Endothelial cell (in vitro differentiated cells): ENCODE measurements at regions not wholly inside any gene's neighbourhood (a gene's known extent, or its start where the extent isn't known, plus 50 kb on each side); places are given as distances from the start of the nearest gene placed in this dataset.

Source experiments
- DNase-seq: peaks from one replicate; pipeline ENCODE4 v3.0.0; 2021; ENCODE audit warnings: low spot score
- H3K27ac Mint-ChIP-seq: one replicate; pipeline ENCODE4 v1.8.0; 2021; ENCODE audit warnings: mixed read lengths, inconsistent platforms; ENCODE audit not compliant: unreplicated experiment
- H3K27me3 Mint-ChIP-seq: one replicate; pipeline ENCODE4 v1.8.0; 2021; ENCODE audit warnings: mild to moderate bottlenecking, moderate library complexity, mixed read lengths, inconsistent platforms; ENCODE audit not compliant: unreplicated experiment
- H3K36me3 Mint-ChIP-seq: one replicate; pipeline ENCODE4 v1.8.0; 2021; ENCODE audit warnings: mild to moderate bottlenecking, low read depth, mixed read lengths, inconsistent platforms; ENCODE audit not compliant: unreplicated experiment
- H3K4me1 Mint-ChIP-seq: one replicate; pipeline ENCODE4 v1.8.0; 2021; ENCODE audit warnings: mild to moderate bottlenecking, mixed read lengths, inconsistent platforms; ENCODE audit not compliant: unreplicated experiment
- H3K4me3 Mint-ChIP-seq: one replicate; pipeline ENCODE4 v1.8.0; 2021; ENCODE audit warnings: mild to moderate bottlenecking, mixed read lengths, inconsistent platforms; ENCODE audit not compliant: unreplicated experiment
- H3K9me3 Mint-ChIP-seq: one replicate; pipeline ENCODE4 v1.8.0; 2021; ENCODE audit warnings: mixed read lengths, inconsistent platforms; ENCODE audit not compliant: unreplicated experiment
- TF ChIP-seq, protein P1 (sequence below): fragments of 200-600 bp; sonication (generic); IDR thresholded peaks from one replicate; pipeline ENCODE4 v1.5.0; 2021; ENCODE audit warnings: antibody characterized with exemption; ENCODE audit not compliant: unreplicated experiment

DNA sequence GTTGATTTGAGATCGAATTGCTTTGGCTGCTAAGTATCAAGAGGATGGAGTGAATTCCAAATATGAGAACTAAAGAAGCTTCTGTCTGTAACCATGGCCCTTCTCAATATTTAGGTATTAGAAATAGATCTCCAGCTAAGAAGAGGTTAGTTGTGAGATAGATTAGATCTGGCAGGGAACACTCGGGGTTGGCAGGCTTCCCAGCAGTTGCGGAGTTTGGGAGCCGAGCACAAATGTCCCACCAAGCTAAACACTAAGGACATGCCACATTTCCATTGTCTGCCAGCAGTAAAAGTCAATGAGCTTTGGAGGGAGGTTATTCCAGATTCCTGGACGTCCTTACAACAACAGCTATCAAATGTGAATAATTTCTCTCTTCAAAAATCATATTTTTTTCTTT, 85.8 kb downstream of the TAF11L14 start:
- no peak for DNase-seq
- H3K4me3 Mint-ChIP-seq: no peak overlapping the region
- no peaks in the 10 kb centered on the region for H3K4me1 Mint-ChIP-seq
- TF ChIP-seq, protein P1, sequence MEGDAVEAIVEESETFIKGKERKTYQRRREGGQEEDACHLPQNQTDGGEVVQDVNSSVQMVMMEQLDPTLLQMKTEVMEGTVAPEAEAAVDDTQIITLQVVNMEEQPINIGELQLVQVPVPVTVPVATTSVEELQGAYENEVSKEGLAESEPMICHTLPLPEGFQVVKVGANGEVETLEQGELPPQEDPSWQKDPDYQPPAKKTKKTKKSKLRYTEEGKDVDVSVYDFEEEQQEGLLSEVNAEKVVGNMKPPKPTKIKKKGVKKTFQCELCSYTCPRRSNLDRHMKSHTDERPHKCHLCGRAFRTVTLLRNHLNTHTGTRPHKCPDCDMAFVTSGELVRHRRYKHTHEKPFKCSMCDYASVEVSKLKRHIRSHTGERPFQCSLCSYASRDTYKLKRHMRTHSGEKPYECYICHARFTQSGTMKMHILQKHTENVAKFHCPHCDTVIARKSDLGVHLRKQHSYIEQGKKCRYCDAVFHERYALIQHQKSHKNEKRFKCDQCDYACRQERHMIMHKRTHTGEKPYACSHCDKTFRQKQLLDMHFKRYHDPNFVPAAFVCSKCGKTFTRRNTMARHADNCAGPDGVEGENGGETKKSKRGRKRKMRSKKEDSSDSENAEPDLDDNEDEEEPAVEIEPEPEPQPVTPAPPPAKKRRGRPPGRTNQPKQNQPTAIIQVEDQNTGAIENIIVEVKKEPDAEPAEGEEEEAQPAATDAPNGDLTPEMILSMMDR: no peak
- H3K36me3 Mint-ChIP-seq: no peaks in the 10 kb centered on the region
- H3K9me3 Mint-ChIP-seq: no peaks in the 10 kb centered on the region
- H3K27ac Mint-ChIP-seq: no peak overlapping the region
- peaks cover 4% of the 10 kb centered on the region for H3K27me3 Mint-ChIP-seq

DNA sequence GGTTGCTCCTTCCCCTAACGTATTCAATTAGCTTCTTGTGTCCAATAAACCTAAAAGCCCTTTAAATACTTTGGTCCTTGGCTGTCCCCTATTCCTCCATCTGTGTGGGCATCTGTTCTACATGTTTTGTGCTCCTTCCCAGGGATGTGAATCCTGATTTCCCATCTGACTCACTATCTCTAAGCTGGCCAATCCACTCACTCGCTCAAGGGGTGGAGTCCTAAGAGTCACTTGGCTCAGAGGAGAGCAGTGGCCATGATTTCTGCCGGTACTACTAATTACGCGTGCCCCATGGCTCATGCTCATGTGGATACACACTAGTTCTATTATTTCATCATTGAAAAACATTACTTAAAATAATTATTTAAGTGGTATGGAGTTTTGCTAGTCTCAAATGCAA, 89.6 kb downstream of the TAF11L14 start:
- Mint-ChIP-seq H3K4me3 (no peak overlapping the region), H3K9me3 (no peaks in the 10 kb centered on the region), H3K27ac (no peak overlapping the region), H3K27me3 (peaks cover 2% of the 10 kb centered on the region), H3K36me3 (no peaks in the 10 kb centered on the region), H3K4me1 (no peaks in the 10 kb centered on the region)
- TF ChIP-seq, protein P1: no peak
- DNase-seq: no peak

GRCh38 chr5:17727098-17727497, 92.8 kb downstream of the TAF11L14 start:
- no peak overlapping the region for H3K27ac Mint-ChIP-seq
- no peak overlapping the region for H3K4me3 Mint-ChIP-seq
- H3K36me3 Mint-ChIP-seq: no peaks in the 10 kb centered on the region
- no peak for DNase-seq
- H3K9me3 Mint-ChIP-seq: no peaks in the 10 kb centered on the region
- H3K27me3 Mint-ChIP-seq: no peaks in the 10 kb centered on the region
- TF ChIP-seq, protein P1: no peak
- no peaks in the 10 kb centered on the region for H3K4me1 Mint-ChIP-seq

GRCh38 chr5:17730421-17730820, 96.2 kb downstream of the TAF11L14 start:
- TF ChIP-seq, protein P1: no peak
- Mint-ChIP-seq H3K4me3 (no peak overlapping the region), H3K27ac (no peak overlapping the region), H3K4me1 (no peaks in the 10 kb centered on the region), H3K36me3 (no peaks in the 10 kb centered on the region), H3K27me3 (no peaks in the 10 kb centered on the region), H3K9me3 (no peaks in the 10 kb centered on the region)
- no peak for DNase-seq

GRCh38 chr5:17732351-17732923, 98.2 kb downstream of the TAF11L14 start:
- no peak overlapping the region for H3K27ac Mint-ChIP-seq
- no peaks in the 10 kb centered on the region for H3K4me1 Mint-ChIP-seq
- no peaks in the 10 kb centered on the region for H3K9me3 Mint-ChIP-seq
- H3K4me3 Mint-ChIP-seq: no peak overlapping the region
- no peaks in the 10 kb centered on the region for H3K27me3 Mint-ChIP-seq
- TF ChIP-seq, protein P1: no peak
- DNase-seq: no peak
- no peaks in the 10 kb centered on the region for H3K36me3 Mint-ChIP-seq
